ENCODE measurements at regions not wholly inside any gene's neighbourhood (a gene's known extent, or its start where the extent isn't known, plus 50 kb on each side); places are given as distances from the start of the nearest gene placed in this dataset.

DNA sequence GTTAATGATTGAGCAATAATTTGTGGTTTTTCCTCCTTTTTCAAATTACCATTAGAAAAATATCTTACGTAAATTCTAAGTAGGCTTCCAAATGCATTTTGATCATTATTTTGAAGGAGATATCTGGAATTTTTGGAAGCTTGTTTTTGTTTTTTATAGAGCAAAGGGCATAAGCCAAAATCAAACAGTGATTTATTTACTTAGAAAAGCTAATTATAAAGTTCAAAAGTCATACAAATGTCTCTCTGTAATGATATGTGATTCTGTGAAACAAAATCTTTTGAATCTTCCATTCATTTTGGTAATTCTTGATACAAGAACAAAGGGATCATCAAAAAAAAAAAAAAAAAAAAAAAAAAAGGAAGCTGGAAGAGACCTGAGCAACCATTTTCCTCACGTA is 416.8 kb downstream of the ETNK1 start:
- TF ChIP-seq, protein P1, sequence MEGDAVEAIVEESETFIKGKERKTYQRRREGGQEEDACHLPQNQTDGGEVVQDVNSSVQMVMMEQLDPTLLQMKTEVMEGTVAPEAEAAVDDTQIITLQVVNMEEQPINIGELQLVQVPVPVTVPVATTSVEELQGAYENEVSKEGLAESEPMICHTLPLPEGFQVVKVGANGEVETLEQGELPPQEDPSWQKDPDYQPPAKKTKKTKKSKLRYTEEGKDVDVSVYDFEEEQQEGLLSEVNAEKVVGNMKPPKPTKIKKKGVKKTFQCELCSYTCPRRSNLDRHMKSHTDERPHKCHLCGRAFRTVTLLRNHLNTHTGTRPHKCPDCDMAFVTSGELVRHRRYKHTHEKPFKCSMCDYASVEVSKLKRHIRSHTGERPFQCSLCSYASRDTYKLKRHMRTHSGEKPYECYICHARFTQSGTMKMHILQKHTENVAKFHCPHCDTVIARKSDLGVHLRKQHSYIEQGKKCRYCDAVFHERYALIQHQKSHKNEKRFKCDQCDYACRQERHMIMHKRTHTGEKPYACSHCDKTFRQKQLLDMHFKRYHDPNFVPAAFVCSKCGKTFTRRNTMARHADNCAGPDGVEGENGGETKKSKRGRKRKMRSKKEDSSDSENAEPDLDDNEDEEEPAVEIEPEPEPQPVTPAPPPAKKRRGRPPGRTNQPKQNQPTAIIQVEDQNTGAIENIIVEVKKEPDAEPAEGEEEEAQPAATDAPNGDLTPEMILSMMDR (IDR thresholded peaks at IDR 0.05; ENCODE audit: extremely low read depth, low read depth, low read length): no peak
- Histone ChIP-seq H3K27me3 (ENCODE audit: insufficient read depth, low read length) (no peaks in the 10 kb centered on the region), H3K4me2 (ENCODE audit: insufficient read depth, low read length) (no peak overlapping the region), H3K79me2 (ENCODE audit: insufficient read depth, low read length) (no peaks in the 10 kb centered on the region), H3K4me3 (ENCODE audit: insufficient read depth, low read length) (no peak overlapping the region), H2AFZ (ENCODE audit: low read length) (no peak overlapping the region), H3K4me1 (ENCODE audit: insufficient read depth, low read length) (no peaks in the 10 kb centered on the region), H3K36me3 (ENCODE audit: insufficient read depth, low read length) (no peaks in the 10 kb centered on the region), H3K9me3 (ENCODE audit: low read depth, low read length) (no peaks in the 10 kb centered on the region), H3K27ac (ENCODE audit: low read depth, low read length) (no peak overlapping the region), H4K20me1 (ENCODE audit: insufficient read depth, low read length) (no peaks in the 10 kb centered on the region)
- DNase-seq (ENCODE audit: insufficient read length, low spot score, missing footprints): no peak

DNA sequence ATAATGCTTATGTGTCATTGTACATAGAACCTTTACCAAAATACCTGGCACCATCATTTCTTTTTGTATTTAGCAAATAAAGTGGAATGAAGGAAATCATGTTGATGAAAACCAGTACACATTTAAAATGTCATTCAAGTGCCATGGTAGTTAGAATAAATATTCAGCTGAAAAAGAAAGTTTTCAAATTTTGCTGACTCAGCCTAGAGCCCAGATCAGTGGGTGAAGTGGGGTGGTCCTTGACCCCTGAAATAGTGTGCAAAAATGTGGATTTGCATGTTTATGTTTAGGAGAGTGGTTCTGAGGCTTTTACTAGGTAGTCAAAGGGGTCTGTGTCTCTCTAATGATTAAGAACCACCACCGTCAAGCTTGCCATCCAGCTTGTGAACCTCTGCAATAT is 418.7 kb downstream of the ETNK1 start:
- Histone ChIP-seq H3K9me3 (ENCODE audit: low read depth, low read length) (no peaks in the 10 kb centered on the region), H3K4me1 (ENCODE audit: insufficient read depth, low read length) (no peaks in the 10 kb centered on the region), H3K36me3 (ENCODE audit: insufficient read depth, low read length) (no peaks in the 10 kb centered on the region), H3K4me3 (ENCODE audit: insufficient read depth, low read length) (no peak overlapping the region), H4K20me1 (ENCODE audit: insufficient read depth, low read length) (no peaks in the 10 kb centered on the region), H3K4me2 (ENCODE audit: insufficient read depth, low read length) (no peak overlapping the region), H3K27me3 (ENCODE audit: insufficient read depth, low read length) (no peaks in the 10 kb centered on the region), H3K27ac (ENCODE audit: low read depth, low read length) (no peak overlapping the region), H2AFZ (ENCODE audit: low read length) (no peak overlapping the region), H3K79me2 (ENCODE audit: insufficient read depth, low read length) (no peaks in the 10 kb centered on the region)
- TF ChIP-seq, protein P1 (IDR thresholded peaks at IDR 0.05; ENCODE audit: extremely low read depth, low read depth, low read length): no peak
- no peak for DNase-seq (ENCODE audit: insufficient read length, low spot score, missing footprints)

DNA sequence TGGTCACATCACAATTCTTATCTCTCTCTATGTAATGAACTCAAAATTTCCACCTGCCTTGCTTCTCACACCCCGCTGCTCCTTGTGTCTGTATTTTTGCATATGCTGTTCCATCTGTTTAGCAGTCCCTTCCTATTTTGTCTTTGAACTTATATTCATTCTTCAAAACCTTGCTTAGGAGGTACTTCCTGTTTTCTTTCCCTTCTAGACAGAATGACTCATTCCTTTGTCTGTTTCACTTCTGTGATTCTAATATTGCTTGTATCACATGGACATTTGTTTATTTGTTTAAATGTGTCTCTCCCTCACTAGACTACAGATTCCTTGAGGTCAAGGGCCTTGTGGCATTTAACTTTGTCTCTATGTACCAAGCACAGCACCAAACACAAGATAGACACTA is 424.2 kb downstream of the ETNK1 start:
- H2AFZ ChIP-seq (ENCODE audit: low read length): no peak overlapping the region
- H4K20me1 ChIP-seq (ENCODE audit: insufficient read depth, low read length): no peaks in the 10 kb centered on the region
- no peak overlapping the region for H3K27ac ChIP-seq (ENCODE audit: low read depth, low read length)
- no peaks in the 10 kb centered on the region for H3K36me3 ChIP-seq (ENCODE audit: insufficient read depth, low read length)
- no peaks in the 10 kb centered on the region for H3K27me3 ChIP-seq (ENCODE audit: insufficient read depth, low read length)
- DNase-seq (ENCODE audit: insufficient read length, low spot score, missing footprints): no peak
- H3K4me3 ChIP-seq (ENCODE audit: insufficient read depth, low read length): no peak overlapping the region
- no peaks in the 10 kb centered on the region for H3K79me2 ChIP-seq (ENCODE audit: insufficient read depth, low read length)
- no peaks in the 10 kb centered on the region for H3K4me1 ChIP-seq (ENCODE audit: insufficient read depth, low read length)
- H3K9me3 ChIP-seq (ENCODE audit: low read depth, low read length): no peaks in the 10 kb centered on the region
- no peak overlapping the region for H3K4me2 ChIP-seq (ENCODE audit: insufficient read depth, low read length)
- TF ChIP-seq, protein P1 (IDR thresholded peaks at IDR 0.05; ENCODE audit: extremely low read depth, low read depth, low read length): no peak

DNA sequence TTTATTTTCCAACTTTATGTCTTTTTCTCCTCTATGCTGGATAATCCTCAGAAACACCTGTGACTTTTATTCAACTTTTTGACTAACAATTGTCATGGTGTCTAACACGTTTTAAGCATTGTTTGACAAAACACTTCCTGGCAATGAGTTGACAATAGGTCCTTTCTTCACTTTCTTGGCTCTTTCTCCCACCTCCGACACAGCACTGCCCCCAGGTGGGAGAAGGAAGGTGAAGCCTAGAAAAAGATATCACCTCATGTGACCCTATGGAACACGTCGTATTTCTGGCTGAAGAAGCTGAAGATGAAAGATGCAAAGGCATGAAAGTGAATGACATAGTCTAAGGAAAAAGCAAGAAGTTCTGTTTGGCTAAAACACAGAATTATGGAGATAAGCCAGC is 430.0 kb downstream of the ETNK1 start:
- Histone ChIP-seq H3K4me1 (ENCODE audit: insufficient read depth, low read length) (no peaks in the 10 kb centered on the region), H3K36me3 (ENCODE audit: insufficient read depth, low read length) (no peaks in the 10 kb centered on the region), H2AFZ (ENCODE audit: low read length) (no peak overlapping the region), H3K79me2 (ENCODE audit: insufficient read depth, low read length) (no peaks in the 10 kb centered on the region), H3K4me3 (ENCODE audit: insufficient read depth, low read length) (no peak overlapping the region), H3K27ac (ENCODE audit: low read depth, low read length) (no peak overlapping the region), H3K4me2 (ENCODE audit: insufficient read depth, low read length) (no peak overlapping the region), H4K20me1 (ENCODE audit: insufficient read depth, low read length) (no peaks in the 10 kb centered on the region), H3K27me3 (ENCODE audit: insufficient read depth, low read length) (no peaks in the 10 kb centered on the region), H3K9me3 (ENCODE audit: low read depth, low read length) (no peaks in the 10 kb centered on the region)
- no peak for DNase-seq (ENCODE audit: insufficient read length, low spot score, missing footprints)
- TF ChIP-seq, protein P1 (IDR thresholded peaks at IDR 0.05; ENCODE audit: extremely low read depth, low read depth, low read length): peak; percentile 24

Measured in osteoblast (primary cell).